SK-N-MC (cell line): ENCODE measurements at regions not wholly inside any gene's neighbourhood (a gene's known extent, or its start where the extent isn't known, plus 50 kb on each side); places are given as distances from the start of the nearest gene placed in this dataset.

Source experiments
- EZH2 ChIP-seq: fragments of 200-600 bp; sonication (generic); IDR thresholded peaks from one replicate; pipeline ENCODE4 v1.6.1; 2017; ENCODE audit warnings: antibody characterized with exemption
- FOXP2 ChIP-seq: optimal IDR thresholded peaks from 2 replicates; pipeline ENCODE3; 2011; ENCODE audit warnings: mild to moderate bottlenecking, moderate library complexity; ENCODE audit not compliant: insufficient read depth; ENCODE audit errors: extremely low read length, control extremely low read depth
- POLR2AphosphoS5 ChIP-seq: IDR thresholded peaks from 2 replicates; pipeline ENCODE4 v1.6.1; 2012; ENCODE audit warnings: mild to moderate bottlenecking, low read depth, low read length, borderline replicate concordance

GRCh38 chr3:89946884-89947283, 839.5 kb downstream of the EPHA3 start:
- TF ChIP-seq POLR2AphosphoS5 (no peak), EZH2 (no peak), FOXP2 (no peak)
